Pancreas (tissue), 10 donors: ENCODE measurements at regions not wholly inside any gene's neighbourhood (a gene's known extent, or its start where the extent isn't known, plus 50 kb on each side); places are given as distances from the start of the nearest gene placed in this dataset.
"Not testable (repeated sequence)": the region's sequence is repeated elsewhere in the genome, so short reads cannot be mapped to it uniquely, and the experiment has no call there.

ENCODE experiments used
- ATAC-seq, 4 donors: fragments of 200-7000 bp; cut with Tn5 transposase; one replicate each; pipeline versions ENCODE4 v1.8.0 to v1.9.1; 2020; ENCODE audit warnings: mild to moderate bottlenecking in 4 of 4, moderate library complexity in 4 of 4
- DNase-seq, 6 donors: peaks; one replicate each; pipeline ENCODE4 v3.0.0-alpha.2; 2020
- FAIRE-seq: peaks from 2 replicates; lab custom pipeline; 2012; peaks lifted over from hg19 to GRCh38; lab: Jason Lieb, UNC
- H3K27ac ChIP-seq, 4 donors: fragments of 200-600 bp; sonication (generic); 1 replicate in 3 of 4; 2 replicates in 1 of 4; pipeline versions ENCODE4 v1.5.0 to v1.8.0; 2020
- H3K27me3 ChIP-seq, 4 donors: fragments of 200-600 bp; one replicate each; pipeline ENCODE4 v1.8.0; 2021
- H3K36me3 ChIP-seq, 3 donors: fragments of 200-600 bp; sonication (generic) in 1 of 3; one replicate each; pipeline versions ENCODE4 v1.5.0 to v1.8.0; 2020 to 2021
- H3K4me1 ChIP-seq, 3 donors: fragments of 200-600 bp; one replicate each; pipeline ENCODE4 v1.8.0; 2021
- H3K4me3 ChIP-seq, 4 donors: fragments of 200-600 bp; sonication (generic) in 2 of 4; one replicate each; pipeline versions ENCODE4 v1.5.0 to v1.8.0; 2020 to 2021
- H3K9me3 ChIP-seq, 4 donors: fragments of 200-600 bp; one replicate each; pipeline ENCODE4 v1.8.0; 2021
- CTCF ChIP-seq, 4 donors: fragments of 200-600 bp; sonication (generic) in 3 of 4; IDR thresholded peaks; one replicate each; pipeline versions ENCODE4 v1.5.0 to v1.8.0; 2021; ENCODE audit warnings: antibody characterized with exemption in 4 of 4
- WGBS, 2 donors: extraction: QIAGEN DNeasy Blood & Tissue Kit; methylation state at CpG; one replicate each; pipeline ENCODE4 v1.1.7; 2013; 5-methylcytosine and 5-hydroxymethylcytosine counted together
- intact Hi-C, 3 donors: fragments of 100-400 bp; cut with DNase I; formaldehyde crosslinking; loops; one replicate each; pipeline versions ENCODE4 v1.11.1 to v1.14.2; 2022
- donor health status: healthy with polysubstance abuse.
- donor health status: DM: no; HTN: no; CAD: no; lungs with moderate emphysema.
- donor health status: DM: no; HTN: no; CAD: no.
- donor health status: control.
- donor health status: control.
- donor health status: Bipolar disorder and iron deficiency.
- donor health status: DM: yes; HTN: yes; CAD: no.
- donor health status: DM: no; HTN: no; CAD: no.
- donor health status: DM: no; HTN: no; CAD: no.
- donor health status: DM: yes; HTN: yes; CAD: no.

- no peak for DNase-seq
- Histone ChIP-seq H3K4me1 (no peaks in the 10 kb centered on the region), H3K9me3 (no peaks in the 10 kb centered on the region), H3K27me3 (peaks cover 0 to 5% (median 0%) of the 10 kb centered on the region in 4 donors), H3K36me3 (no peaks in the 10 kb centered on the region), H3K27ac (no peak overlapping the region), H3K4me3 (no peak overlapping the region)
- intact Hi-C loops, result no loop called here
- WGBS, 2 donors, result 30% methylated on average over 12 of the region's 12 CpGs
- TF ChIP-seq CTCF (IDR thresholded peaks at IDR 0.05), result no peak
- FAIRE-seq, result no peak
- ATAC-seq, result no peak
Observed at GRCh38 chr10:100645613-100646392, 99.6 kb upstream of the PAX2 start.

- intact Hi-C loops, result no loop called here
- FAIRE-seq (no peak), ATAC-seq (no peak), DNase-seq (no peak)
- no peak for TF ChIP-seq CTCF (IDR thresholded peaks at IDR 0.05)
- H3K4me1 ChIP-seq, result no peaks in the 10 kb centered on the region
- no peak overlapping the region for H3K27ac ChIP-seq
- no peaks in the 10 kb centered on the region for H3K36me3 ChIP-seq
- H3K9me3 ChIP-seq, result no peaks in the 10 kb centered on the region
- 53 to 65% methylated on average over 2 of the region's 2 CpGs for WGBS, 2 donors
- peaks cover 0 to 4% (median 0%) of the 10 kb centered on the region in 4 donors for H3K27me3 ChIP-seq
- no peak overlapping the region for H3K4me3 ChIP-seq
Observed at GRCh38 chr10:100647928-100648327, 97.5 kb upstream of the PAX2 start.

GRCh38 chr10:100650693-100651092 lies 94.7 kb upstream of the PAX2 start:
- Histone ChIP-seq H3K4me1 (no peaks in the 10 kb centered on the region), H3K9me3 (no peaks in the 10 kb centered on the region), H3K27me3 (peaks cover 0 to 13% (median 0%) of the 10 kb centered on the region in 4 donors), H3K4me3 (no peak overlapping the region), H3K27ac (no peak overlapping the region), H3K36me3 (no peaks in the 10 kb centered on the region)
- WGBS, 2 donors, result 75 to 82% methylated on average over 7 of the region's 7 CpGs
- DNase-seq, result no peak
- ATAC-seq, result no peak
- no peak for TF ChIP-seq CTCF (IDR thresholded peaks at IDR 0.05)
- FAIRE-seq, result no peak
- intact Hi-C loops, result no loop called here

GRCh38 chr10:100651099-100651498 lies 94.3 kb upstream of the PAX2 start:
- intact Hi-C loops, ATAC-seq, FAIRE-seq, H3K4me3 ChIP-seq, H3K9me3 ChIP-seq, H3K4me1 ChIP-seq, DNase-seq, H3K36me3 ChIP-seq, H3K27ac ChIP-seq: not testable (repeated sequence)
- H3K27me3 ChIP-seq, result peaks cover 0 to 16% (median 0%) of the 10 kb centered on the region in 4 donors
- WGBS, 2 donors, result 69 to 94% methylated on average over 3 of the region's 3 CpGs

GRCh38 chr10:100651916-100652315 lies 93.5 kb upstream of the PAX2 start:
- Histone ChIP-seq H3K27me3 (peaks cover 0 to 20% (median 0%) of the 10 kb centered on the region in 4 donors), H3K36me3 (no peaks in the 10 kb centered on the region), H3K27ac (no peak overlapping the region), H3K9me3 (no peaks in the 10 kb centered on the region), H3K4me3 (no peak overlapping the region), H3K4me1 (peaks cover 0 to 4% (median 0%) of the 10 kb centered on the region in 3 donors)
- no peak for DNase-seq
- 70 to 88% methylated on average over 5 of the region's 6 CpGs for WGBS, 2 donors
- intact Hi-C loops, result no loop called here
- no peak for TF ChIP-seq CTCF (IDR thresholded peaks at IDR 0.05)
- FAIRE-seq, result no peak
- no peak for ATAC-seq
